ENCODE measurements at regions not wholly inside any gene's neighbourhood (a gene's known extent, or its start where the extent isn't known, plus 50 kb on each side); places are given as distances from the start of the nearest gene placed in this dataset.

DNA sequence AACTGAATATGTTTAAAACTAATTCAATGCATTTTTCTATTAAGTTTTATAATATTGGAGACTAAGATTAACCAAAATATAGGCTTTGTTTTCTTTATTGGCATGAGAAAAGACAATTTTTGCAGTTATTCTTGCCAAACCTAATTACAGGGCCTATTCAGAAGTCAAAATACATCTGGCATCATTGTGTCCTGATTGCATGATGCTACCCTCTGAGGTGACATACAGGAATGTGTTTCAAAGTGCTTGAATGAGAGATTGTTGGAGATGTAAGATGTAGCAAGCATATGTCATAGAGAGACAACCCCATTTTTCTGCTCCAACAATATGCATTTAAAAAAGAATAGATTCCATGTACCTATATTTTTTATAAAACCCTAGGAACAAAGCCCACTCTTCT is 1036.4 kb downstream of the PCDH18 start:
- Histone ChIP-seq H3K79me2 (ENCODE audit: control insufficient read depth, low read length) (no peaks in the 10 kb centered on the region), H3K27ac (ENCODE audit: low read depth, low read length) (no peak overlapping the region), H3F3A (ENCODE audit: control insufficient read depth, insufficient read depth) (no peaks in the 10 kb centered on the region), H3K27me3 (ENCODE audit: control insufficient read depth, low read length) (no peaks in the 10 kb centered on the region), H3K4me1 (ENCODE audit: control insufficient read depth, low read length) (no peaks in the 10 kb centered on the region), H3K36me3 (ENCODE audit: control insufficient read depth, low read length) (no peaks in the 10 kb centered on the region), H3K9me2 (replicated peaks; ENCODE audit: control insufficient read depth, low read length) (no peaks in the 10 kb centered on the region), H3K4me3 (ENCODE audit: low read length) (no peak overlapping the region), H3K4me2 (ENCODE audit: low read length) (no peak overlapping the region), H3K9me3 (ENCODE audit: control insufficient read depth, insufficient read depth, low read length) (no peaks in the 10 kb centered on the region), H4K20me1 (ENCODE audit: control insufficient read depth, insufficient read depth, low read depth, low read length) (no peaks in the 10 kb centered on the region)
- TF ChIP-seq EZH2phosphoT487 (IDR thresholded peaks at IDR 0.05; ENCODE audit: borderline replicate concordance, low read length): no peak
- TF ChIP-seq, protein P1, sequence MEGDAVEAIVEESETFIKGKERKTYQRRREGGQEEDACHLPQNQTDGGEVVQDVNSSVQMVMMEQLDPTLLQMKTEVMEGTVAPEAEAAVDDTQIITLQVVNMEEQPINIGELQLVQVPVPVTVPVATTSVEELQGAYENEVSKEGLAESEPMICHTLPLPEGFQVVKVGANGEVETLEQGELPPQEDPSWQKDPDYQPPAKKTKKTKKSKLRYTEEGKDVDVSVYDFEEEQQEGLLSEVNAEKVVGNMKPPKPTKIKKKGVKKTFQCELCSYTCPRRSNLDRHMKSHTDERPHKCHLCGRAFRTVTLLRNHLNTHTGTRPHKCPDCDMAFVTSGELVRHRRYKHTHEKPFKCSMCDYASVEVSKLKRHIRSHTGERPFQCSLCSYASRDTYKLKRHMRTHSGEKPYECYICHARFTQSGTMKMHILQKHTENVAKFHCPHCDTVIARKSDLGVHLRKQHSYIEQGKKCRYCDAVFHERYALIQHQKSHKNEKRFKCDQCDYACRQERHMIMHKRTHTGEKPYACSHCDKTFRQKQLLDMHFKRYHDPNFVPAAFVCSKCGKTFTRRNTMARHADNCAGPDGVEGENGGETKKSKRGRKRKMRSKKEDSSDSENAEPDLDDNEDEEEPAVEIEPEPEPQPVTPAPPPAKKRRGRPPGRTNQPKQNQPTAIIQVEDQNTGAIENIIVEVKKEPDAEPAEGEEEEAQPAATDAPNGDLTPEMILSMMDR (IDR thresholded peaks at IDR 0.05; ENCODE audit: low read depth, low read length, poor library complexity, severe bottlenecking): no peak

DNA sequence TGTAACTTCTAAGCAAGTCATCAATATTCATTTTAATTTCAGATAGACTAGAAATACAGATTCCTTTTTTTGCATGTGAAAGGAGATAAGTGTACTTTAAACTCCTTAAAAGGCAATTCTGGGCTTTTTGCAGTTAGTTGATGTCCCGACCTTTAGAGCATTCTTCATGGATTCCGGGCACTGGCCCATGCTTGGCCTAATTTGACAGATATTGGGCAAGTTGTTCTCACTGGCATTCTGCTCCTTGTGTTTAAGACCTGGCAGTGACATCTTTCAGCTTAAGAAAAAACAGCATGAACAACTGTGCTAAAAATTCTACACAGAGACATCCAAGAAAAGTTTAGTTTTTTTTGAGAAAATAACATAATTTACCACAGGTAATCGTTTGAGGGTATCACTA is 1037.2 kb downstream of the PCDH18 start:
- no peaks in the 10 kb centered on the region for H3F3A ChIP-seq (ENCODE audit: control insufficient read depth, insufficient read depth)
- H3K4me3 ChIP-seq (ENCODE audit: low read length): no peak overlapping the region
- H3K36me3 ChIP-seq (ENCODE audit: control insufficient read depth, low read length): no peaks in the 10 kb centered on the region
- no peak overlapping the region for H3K4me2 ChIP-seq (ENCODE audit: low read length)
- H3K4me1 ChIP-seq (ENCODE audit: control insufficient read depth, low read length): no peaks in the 10 kb centered on the region
- H4K20me1 ChIP-seq (ENCODE audit: control insufficient read depth, insufficient read depth, low read depth, low read length): no peaks in the 10 kb centered on the region
- H3K9me2 ChIP-seq (replicated peaks; ENCODE audit: control insufficient read depth, low read length): no peaks in the 10 kb centered on the region
- TF ChIP-seq EZH2phosphoT487 (IDR thresholded peaks at IDR 0.05; ENCODE audit: borderline replicate concordance, low read length): no peak
- TF ChIP-seq, protein P1 (IDR thresholded peaks at IDR 0.05; ENCODE audit: low read depth, low read length, poor library complexity, severe bottlenecking): no peak
- no peak overlapping the region for H3K27ac ChIP-seq (ENCODE audit: low read depth, low read length)
- H3K79me2 ChIP-seq (ENCODE audit: control insufficient read depth, low read length): no peaks in the 10 kb centered on the region
- H3K27me3 ChIP-seq (ENCODE audit: control insufficient read depth, low read length): no peaks in the 10 kb centered on the region
- H3K9me3 ChIP-seq (ENCODE audit: control insufficient read depth, insufficient read depth, low read length): no peaks in the 10 kb centered on the region

DNA sequence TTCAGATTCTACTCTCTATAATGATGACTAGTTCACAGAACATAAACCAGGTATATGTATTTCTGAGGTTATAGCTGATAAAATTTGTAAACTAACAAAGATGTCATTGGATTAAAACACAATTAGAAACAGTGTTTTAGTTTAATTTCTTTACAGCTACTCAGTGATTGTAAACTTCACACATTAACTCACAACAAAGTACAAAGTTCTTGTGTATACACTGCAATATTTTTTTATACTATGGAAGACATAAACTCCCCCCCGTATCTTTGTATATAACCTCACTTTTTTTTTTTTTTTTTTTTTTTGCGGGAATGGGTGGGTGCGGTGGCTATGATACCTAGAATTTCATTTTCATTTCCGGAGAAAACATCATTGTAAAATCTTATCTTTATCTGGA is 1043.2 kb downstream of the PCDH18 start:
- Histone ChIP-seq H3K4me3 (ENCODE audit: low read length) (no peak overlapping the region), H3K36me3 (ENCODE audit: control insufficient read depth, low read length) (no peaks in the 10 kb centered on the region), H3K4me2 (ENCODE audit: low read length) (no peak overlapping the region), H3K9me3 (ENCODE audit: control insufficient read depth, insufficient read depth, low read length) (no peaks in the 10 kb centered on the region), H3K27me3 (ENCODE audit: control insufficient read depth, low read length) (no peaks in the 10 kb centered on the region), H3F3A (ENCODE audit: control insufficient read depth, insufficient read depth) (no peaks in the 10 kb centered on the region), H3K79me2 (ENCODE audit: control insufficient read depth, low read length) (no peaks in the 10 kb centered on the region), H4K20me1 (ENCODE audit: control insufficient read depth, insufficient read depth, low read depth, low read length) (no peaks in the 10 kb centered on the region), H3K4me1 (ENCODE audit: control insufficient read depth, low read length) (no peaks in the 10 kb centered on the region), H3K27ac (ENCODE audit: low read depth, low read length) (no peak overlapping the region), H3K9me2 (replicated peaks; ENCODE audit: control insufficient read depth, low read length) (no peaks in the 10 kb centered on the region)
- TF ChIP-seq, protein P1 (IDR thresholded peaks at IDR 0.05; ENCODE audit: low read depth, low read length, poor library complexity, severe bottlenecking): no peak

DNA sequence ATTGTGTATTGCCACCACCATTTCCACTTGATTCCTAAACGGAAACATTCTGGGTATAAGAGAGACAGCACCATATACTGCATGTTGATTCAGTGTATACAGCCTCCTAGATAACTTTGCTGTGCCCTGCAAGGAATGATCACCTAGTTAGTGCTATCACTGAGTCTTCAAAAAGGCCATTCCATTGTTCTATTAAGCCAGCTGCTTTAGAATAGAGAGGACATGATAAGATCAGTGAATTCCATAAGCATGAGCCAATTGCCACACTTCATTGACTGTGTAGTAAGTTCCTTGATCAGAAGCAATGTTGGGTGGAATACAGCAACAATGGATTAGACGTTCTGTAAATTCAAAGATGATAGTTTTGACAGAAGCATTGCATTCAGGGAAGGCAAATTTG is 1047.3 kb downstream of the PCDH18 start:
- Histone ChIP-seq H3K27ac (ENCODE audit: low read depth, low read length) (no peak overlapping the region), H3K79me2 (ENCODE audit: control insufficient read depth, low read length) (no peaks in the 10 kb centered on the region), H3K4me3 (ENCODE audit: low read length) (no peak overlapping the region), H4K20me1 (ENCODE audit: control insufficient read depth, insufficient read depth, low read depth, low read length) (no peaks in the 10 kb centered on the region), H3K4me1 (ENCODE audit: control insufficient read depth, low read length) (no peaks in the 10 kb centered on the region), H3K9me3 (ENCODE audit: control insufficient read depth, insufficient read depth, low read length) (no peaks in the 10 kb centered on the region), H3F3A (ENCODE audit: control insufficient read depth, insufficient read depth) (no peaks in the 10 kb centered on the region), H3K4me2 (ENCODE audit: low read length) (no peak overlapping the region), H3K9me2 (replicated peaks; ENCODE audit: control insufficient read depth, low read length) (no peaks in the 10 kb centered on the region), H3K27me3 (ENCODE audit: control insufficient read depth, low read length) (no peaks in the 10 kb centered on the region), H3K36me3 (ENCODE audit: control insufficient read depth, low read length) (no peaks in the 10 kb centered on the region)
- TF ChIP-seq, protein P1 (IDR thresholded peaks at IDR 0.05; ENCODE audit: low read depth, low read length, poor library complexity, severe bottlenecking): no peak
- no peak for TF ChIP-seq EZH2phosphoT487 (IDR thresholded peaks at IDR 0.05; ENCODE audit: borderline replicate concordance, low read length)
